Endothelial cell of umbilical vein (primary cell): ENCODE measurements at regions not wholly inside any gene's neighbourhood (a gene's known extent, or its start where the extent isn't known, plus 50 kb on each side); places are given as distances from the start of the nearest gene placed in this dataset.

ENCODE experiments used
- CTCF ChIP-seq, 2 donors: IDR thresholded peaks; 1 replicate in 1 of 2; 2 replicates in 1 of 2; pipeline ENCODE4 v1.5.1; 2011; ENCODE audit warnings: low read length in 2 of 2, mild to moderate bottlenecking in 2 of 2, moderate library complexity in 2 of 2, control low read depth in 1 of 2, inconsistent platforms in 1 of 2, low read depth in 1 of 2; ENCODE audit not compliant: insufficient read depth in 1 of 2; ENCODE audit errors: extremely low read depth in 1 of 2
- EZH2 ChIP-seq: IDR thresholded peaks from 2 replicates; pipeline ENCODE4 v1.6.1; 2012; ENCODE audit warnings: borderline replicate concordance, low read depth, mild to moderate bottlenecking, moderate library complexity, low read length, inconsistent platforms; ENCODE audit not compliant: severe bottlenecking
- FOS ChIP-seq: IDR thresholded peaks from 2 replicates; pipeline ENCODE4 v1.6.1; 2011; ENCODE audit warnings: mild to moderate bottlenecking, low read length, moderate library complexity, borderline replicate concordance; ENCODE audit not compliant: insufficient read depth
- GATA2 ChIP-seq: IDR thresholded peaks from 2 replicates; pipeline ENCODE4 v1.7.0; 2011; ENCODE audit warnings: low read depth, mild to moderate bottlenecking, moderate library complexity, mixed read lengths, low read length; ENCODE audit not compliant: insufficient read length, insufficient read depth
- JUN ChIP-seq: IDR thresholded peaks from 2 replicates; pipeline ENCODE4 v1.6.1; 2011; ENCODE audit warnings: borderline replicate concordance, low read depth; ENCODE audit not compliant: insufficient read length, insufficient read depth
- MAX ChIP-seq: IDR thresholded peaks from 2 replicates; pipeline ENCODE4 v1.6.1; 2011; ENCODE audit not compliant: insufficient read depth, insufficient read length
- MYC ChIP-seq: IDR thresholded peaks from one replicate; pipeline ENCODE4 v1.6.1; 2011; ENCODE audit warnings: mild to moderate bottlenecking, low read depth, low read length
- POLR2A ChIP-seq: IDR thresholded peaks from 2 replicates; pipeline ENCODE4 v1.6.1; 2012; ENCODE audit warnings: low read depth, mild to moderate bottlenecking, control low read depth, low read length
- POLR2AphosphoS5 ChIP-seq: IDR thresholded peaks from 2 replicates; pipeline ENCODE4 v1.6.1; 2012; ENCODE audit warnings: low read depth, mild to moderate bottlenecking, control low read depth, low read length, moderate library complexity; ENCODE audit not compliant: insufficient read depth

GRCh38 chr2:217121565-217121964 is 261.7 kb upstream of the TNP1 start:
- TF ChIP-seq POLR2AphosphoS5 (no peak), POLR2A (no peak), CTCF (IDR thresholded peaks at IDR 0.05; ENCODE audit: extremely low read depth in 1 of 2, insufficient read depth in 1 of 2, low read depth in 1 of 2, low read length in 2 of 2) (no peak), EZH2 (no peak), MYC (no peak), MAX (no peak), JUN (no peak), FOS (no peak), GATA2 (no peak)
